Fibroblast of lung (primary cell): ENCODE measurements at regions not wholly inside any gene's neighbourhood (a gene's known extent, or its start where the extent isn't known, plus 50 kb on each side); places are given as distances from the start of the nearest gene placed in this dataset.
A peak's percentile ranks its signal among the peaks of the same experiment; 100 is the strongest.

Source experiments
- DNase-seq, 2 donors: peaks; one replicate each; pipeline versions ENCODE4 v3.0.0 to v3.0.0-alpha.2; 2010; ENCODE audit warnings: low read depth in 2 of 2
- H2AFZ ChIP-seq: 2 replicates; pipeline ENCODE4 v1.5.1; 2012; ENCODE audit warnings: low read length, control low read depth, inconsistent platforms
- H3K27ac ChIP-seq: 2 replicates; pipeline ENCODE4 v1.5.1; 2011; ENCODE audit warnings: low read length, control low read depth; ENCODE audit not compliant: insufficient read depth
- H3K27me3 ChIP-seq: 2 replicates; pipeline ENCODE4 v1.5.1; 2011; ENCODE audit warnings: mild to moderate bottlenecking, low read length; ENCODE audit not compliant: control insufficient read depth, insufficient read depth
- H3K36me3 ChIP-seq: 2 replicates; pipeline ENCODE4 v1.5.1; 2011; ENCODE audit warnings: low read length; ENCODE audit not compliant: control insufficient read depth, insufficient read depth
- H3K4me1 ChIP-seq: 2 replicates; pipeline ENCODE4 v1.5.1; 2011; ENCODE audit warnings: low read length; ENCODE audit not compliant: control insufficient read depth, insufficient read depth; ENCODE audit errors: extremely low read depth
- H3K4me2 ChIP-seq: 2 replicates; pipeline ENCODE4 v1.5.1; 2011; ENCODE audit warnings: low read length, control low read depth; ENCODE audit not compliant: insufficient read depth; ENCODE audit errors: extremely low read depth
- H3K4me3 ChIP-seq, 4 experiments: fragments of 200-600 bp in 1 of 4; sonication (generic) in 1 of 4; replicated peaks in 1 of 4; 2 replicates each; pipeline ENCODE4 v1.5.1; 2011 to 2016; ENCODE audit warnings: low read length in 4 of 4, low read depth in 3 of 4, mild to moderate bottlenecking in 3 of 4, control low read depth in 2 of 4, inconsistent platforms in 1 of 4, mixed read lengths in 1 of 4; ENCODE audit not compliant: insufficient read depth in 1 of 4; ENCODE audit errors: control extremely low read depth in 1 of 4
- H3K79me2 ChIP-seq: 2 replicates; pipeline ENCODE4 v1.5.1; 2012; ENCODE audit warnings: mild to moderate bottlenecking, low read length, inconsistent platforms; ENCODE audit not compliant: control insufficient read depth, insufficient read depth
- H3K9ac ChIP-seq: 2 replicates; pipeline ENCODE4 v1.5.1; 2011; ENCODE audit warnings: mild to moderate bottlenecking, low read length, control low read depth; ENCODE audit not compliant: insufficient read depth
- H3K9me3 ChIP-seq: 2 replicates; pipeline ENCODE4 v1.5.1; 2012; ENCODE audit warnings: low read depth, low read length; ENCODE audit not compliant: control insufficient read depth, insufficient read depth
- H4K20me1 ChIP-seq: 2 replicates; pipeline ENCODE4 v1.5.1; 2011; ENCODE audit warnings: low read length; ENCODE audit not compliant: control insufficient read depth, insufficient read depth; ENCODE audit errors: extremely low read depth
- CTCF ChIP-seq, 2 donors: IDR thresholded peaks in 1 of 2; conservative IDR thresholded peaks in 1 of 2; 1 replicate in 1 of 2; 2 replicates in 1 of 2; pipeline ENCODE4 v1.5.1; 2011 to 2012; ENCODE audit warnings: low read length in 2 of 2, control low read depth in 1 of 2, inconsistent platforms in 1 of 2, low read depth in 1 of 2, mild to moderate bottlenecking in 1 of 2
- EZH2 ChIP-seq: IDR thresholded peaks from 2 replicates; pipeline ENCODE4 v1.5.1; 2012; ENCODE audit warnings: low read length, control low read depth, mild to moderate bottlenecking; ENCODE audit errors: missing control alignments

- H2AFZ ChIP-seq: peak overlapping the region; percentile 22
- H3K79me2 ChIP-seq: no peaks in the 10 kb centered on the region
- no peaks in the 10 kb centered on the region for H3K9me3 ChIP-seq
- H3K36me3 ChIP-seq: no peaks in the 10 kb centered on the region
- no peak overlapping the region for H3K4me3 ChIP-seq
- DNase-seq: peak; percentile 34 to 82
- H3K4me2 ChIP-seq: peak overlapping the region; percentile 52
- H3K27ac ChIP-seq: no peak overlapping the region
- H4K20me1 ChIP-seq: no peaks in the 10 kb centered on the region
- TF ChIP-seq EZH2 (no peak), CTCF (conservative IDR thresholded peaks at IDR 0.05 in 1 of 2, IDR thresholded peaks at IDR 0.05 in 1 of 2; ENCODE audit: low read depth in 1 of 2, low read length in 2 of 2) (no peak)
- H3K27me3 ChIP-seq: no peaks in the 10 kb centered on the region
- no peak overlapping the region for H3K9ac ChIP-seq
- H3K4me1 ChIP-seq: peaks cover 6% of the 10 kb centered on the region
These were observed 298.2 kb upstream of the MARCKS start for GRCh38 chr6:113558966-113559365.

DNA sequence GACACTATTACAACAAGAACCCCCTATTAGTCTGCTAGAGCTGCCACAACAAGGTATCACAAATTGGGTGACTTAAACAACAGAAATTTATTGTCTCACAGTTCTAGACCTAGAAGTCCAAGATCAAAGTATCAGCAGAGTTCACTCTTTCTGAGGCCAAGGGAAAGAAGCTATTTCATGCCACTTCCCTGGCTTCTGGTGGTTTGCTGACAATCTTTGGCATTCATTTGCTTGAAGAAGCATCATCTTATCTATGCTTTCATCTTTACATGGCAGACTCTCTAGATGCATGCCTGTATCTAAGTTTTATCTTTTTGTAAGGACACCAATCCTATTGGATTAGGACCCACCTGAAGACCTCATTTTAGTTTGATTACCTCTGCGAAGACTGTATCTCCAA is 296.8 kb upstream of the MARCKS start:
- Histone ChIP-seq H3K9ac (no peak overlapping the region), H3K79me2 (no peaks in the 10 kb centered on the region), H2AFZ (no peak overlapping the region), H3K4me2 (no peak overlapping the region), H3K27ac (no peak overlapping the region), H3K4me3 (no peak overlapping the region), H4K20me1 (no peaks in the 10 kb centered on the region), H3K9me3 (no peaks in the 10 kb centered on the region), H3K36me3 (no peaks in the 10 kb centered on the region), H3K4me1 (peaks cover 9% of the 10 kb centered on the region), H3K27me3 (no peaks in the 10 kb centered on the region)
- TF ChIP-seq EZH2 (no peak), CTCF (conservative IDR thresholded peaks at IDR 0.05 in 1 of 2, IDR thresholded peaks at IDR 0.05 in 1 of 2; ENCODE audit: low read depth in 1 of 2, low read length in 2 of 2) (no peak)
- DNase-seq: peak in 1 of 2 donors; percentile 33

DNA sequence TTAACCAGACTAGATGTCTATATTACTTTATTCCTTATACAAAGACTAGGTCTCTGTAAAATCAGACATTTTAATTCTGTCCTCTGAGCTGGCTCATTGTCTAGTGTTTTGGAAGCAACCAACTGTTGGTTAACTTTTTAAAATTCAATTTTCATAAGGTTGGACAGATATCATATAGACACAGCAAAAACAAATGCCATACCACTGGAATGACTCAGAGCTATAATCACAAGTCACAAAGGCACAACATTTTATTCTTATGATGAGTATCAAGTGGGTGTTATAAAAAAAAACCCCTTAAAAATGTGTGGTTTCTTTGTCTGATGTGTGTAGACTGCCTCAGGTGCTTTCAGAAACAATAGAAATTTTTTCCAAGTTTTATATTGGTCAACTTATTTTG is 296.2 kb upstream of the MARCKS start:
- TF ChIP-seq CTCF (conservative IDR thresholded peaks at IDR 0.05 in 1 of 2, IDR thresholded peaks at IDR 0.05 in 1 of 2; ENCODE audit: low read depth in 1 of 2, low read length in 2 of 2) (no peak), EZH2 (no peak)
- peaks cover 12% of the 10 kb centered on the region for H3K4me1 ChIP-seq
- H2AFZ ChIP-seq: no peak overlapping the region
- H3K4me3 ChIP-seq: no peak overlapping the region
- H3K27me3 ChIP-seq: no peaks in the 10 kb centered on the region
- H3K9ac ChIP-seq: no peak overlapping the region
- H3K9me3 ChIP-seq: no peaks in the 10 kb centered on the region
- peak; percentile 36 to 94 for DNase-seq
- H4K20me1 ChIP-seq: no peaks in the 10 kb centered on the region
- H3K79me2 ChIP-seq: no peaks in the 10 kb centered on the region
- H3K4me2 ChIP-seq: no peak overlapping the region
- no peaks in the 10 kb centered on the region for H3K36me3 ChIP-seq
- no peak overlapping the region for H3K27ac ChIP-seq
